ENCODE measurements at regions not wholly inside any gene's neighbourhood (a gene's known extent, or its start where the extent isn't known, plus 50 kb on each side); places are given as distances from the start of the nearest gene placed in this dataset.

GRCh38 chr20:4086771-4087687, 61.6 kb upstream of the SMOX start:
- Histone ChIP-seq H3K79me2 (no peaks in the 10 kb centered on the region), H3K9me2 (replicated peaks; ENCODE audit: insufficient read depth) (no peaks in the 10 kb centered on the region), H3K4me1 (ENCODE audit: insufficient read depth) (peaks cover 16% of the 10 kb centered on the region), H3K36me3 (replicated peaks; ENCODE audit: insufficient read depth, low read depth) (no peaks in the 10 kb centered on the region), H3K9me3 (ENCODE audit: low read depth) (no peaks in the 10 kb centered on the region), H3K4me3 (no peak overlapping the region), H3K4me2 (no peak overlapping the region), H3K27me3 (no peaks in the 10 kb centered on the region), H2AFZ (no peak overlapping the region), H3K27ac (no peak overlapping the region), H4K20me1 (ENCODE audit: insufficient read depth, poor library complexity, severe bottlenecking) (no peaks in the 10 kb centered on the region)
- TF ChIP-seq EZH2 (IDR thresholded peaks at IDR 0.05; ENCODE audit: borderline replicate concordance) (no peak), EZH2phosphoT487 (IDR thresholded peaks at IDR 0.05; ENCODE audit: low read depth, severe bottlenecking, unreplicated experiment) (no peak), CTCF (IDR thresholded peaks at IDR 0.05; ENCODE audit: poor library complexity) (no peak)
- no peak for DNase-seq (ENCODE audit: low spot score)
- WGBS (ENCODE audit: low lambda C conversion rate, missing lambda C conversion rate): 78% methylated on average over 13 of the region's 13 CpGs

GRCh38 chr20:4084721-4085120, 63.9 kb upstream of the SMOX start:
- 77% methylated on average over 4 of the region's 4 CpGs for WGBS (ENCODE audit: low lambda C conversion rate, missing lambda C conversion rate)
- H3K4me3 ChIP-seq: no peak overlapping the region
- no peaks in the 10 kb centered on the region for H4K20me1 ChIP-seq (ENCODE audit: insufficient read depth, poor library complexity, severe bottlenecking)
- H2AFZ ChIP-seq: no peak overlapping the region
- H3K27me3 ChIP-seq: no peaks in the 10 kb centered on the region
- H3K36me3 ChIP-seq (replicated peaks; ENCODE audit: insufficient read depth, low read depth): no peaks in the 10 kb centered on the region
- H3K9me3 ChIP-seq (ENCODE audit: low read depth): no peaks in the 10 kb centered on the region
- TF ChIP-seq EZH2phosphoT487 (IDR thresholded peaks at IDR 0.05; ENCODE audit: low read depth, severe bottlenecking, unreplicated experiment): no peak
- no peak for TF ChIP-seq EZH2 (IDR thresholded peaks at IDR 0.05; ENCODE audit: borderline replicate concordance)
- no peak for TF ChIP-seq CTCF (IDR thresholded peaks at IDR 0.05; ENCODE audit: poor library complexity)
- H3K9me2 ChIP-seq (replicated peaks; ENCODE audit: insufficient read depth): no peaks in the 10 kb centered on the region
- H3K27ac ChIP-seq: no peak overlapping the region
- H3K79me2 ChIP-seq: no peaks in the 10 kb centered on the region
- no peak overlapping the region for H3K4me2 ChIP-seq
- H3K4me1 ChIP-seq (ENCODE audit: insufficient read depth): peaks cover 13% of the 10 kb centered on the region
- no peak for DNase-seq (ENCODE audit: low spot score)

GRCh38 chr20:4084096-4084495, 64.5 kb upstream of the SMOX start:
- H3K4me3 ChIP-seq: no peak overlapping the region
- H3K9me3 ChIP-seq (ENCODE audit: low read depth): no peaks in the 10 kb centered on the region
- no peak overlapping the region for H2AFZ ChIP-seq
- no peak for DNase-seq (ENCODE audit: low spot score)
- TF ChIP-seq EZH2 (IDR thresholded peaks at IDR 0.05; ENCODE audit: borderline replicate concordance) (no peak), EZH2phosphoT487 (IDR thresholded peaks at IDR 0.05; ENCODE audit: low read depth, severe bottlenecking, unreplicated experiment) (no peak), CTCF (IDR thresholded peaks at IDR 0.05; ENCODE audit: poor library complexity) (no peak)
- H4K20me1 ChIP-seq (ENCODE audit: insufficient read depth, poor library complexity, severe bottlenecking): no peaks in the 10 kb centered on the region
- H3K27ac ChIP-seq: no peak overlapping the region
- 100% methylated on average over 1 of the region's 1 CpG for WGBS (ENCODE audit: low lambda C conversion rate, missing lambda C conversion rate)
- H3K79me2 ChIP-seq: no peaks in the 10 kb centered on the region
- H3K9me2 ChIP-seq (replicated peaks; ENCODE audit: insufficient read depth): no peaks in the 10 kb centered on the region
- H3K4me1 ChIP-seq (ENCODE audit: insufficient read depth): peaks cover 13% of the 10 kb centered on the region
- no peaks in the 10 kb centered on the region for H3K36me3 ChIP-seq (replicated peaks; ENCODE audit: insufficient read depth, low read depth)
- H3K27me3 ChIP-seq: no peaks in the 10 kb centered on the region
- H3K4me2 ChIP-seq: no peak overlapping the region

Data from hepatocyte (in vitro differentiated cells).